Left ventricle myocardium inferior (tissue), 1 donor: ENCODE measurements at regions not wholly inside any gene's neighbourhood (a gene's known extent, or its start where the extent isn't known, plus 50 kb on each side); places are given as distances from the start of the nearest gene placed in this dataset.
A peak's percentile ranks its signal among the peaks of the same experiment; 100 is the strongest.

Source experiments
- DNase-seq: peaks from one replicate; pipeline ENCODE4 v3.0.0-alpha.2; 2020
- H3K27ac ChIP-seq: fragments of 200-600 bp; replicated peaks from 2 replicates; pipeline ENCODE4 v1.8.0; 2021
- H3K27me3 ChIP-seq: fragments of 200-600 bp; 2 replicates; pipeline ENCODE4 v1.8.0; 2021; ENCODE audit warnings: low read depth
- H3K36me3 ChIP-seq: fragments of 200-600 bp; 2 replicates; pipeline ENCODE4 v1.8.0; 2021
- H3K4me1 ChIP-seq: fragments of 200-600 bp; 2 replicates; pipeline ENCODE4 v1.8.0; 2021
- H3K4me3 ChIP-seq: fragments of 200-600 bp; 2 replicates; pipeline ENCODE4 v1.8.0; 2021; ENCODE audit warnings: mild to moderate bottlenecking, moderate library complexity
- H3K9me3 ChIP-seq: fragments of 200-600 bp; replicated peaks from 2 replicates; pipeline ENCODE4 v1.8.0; 2021
- intact Hi-C: fragments of 100-400 bp; cut with micrococcal nuclease; formaldehyde crosslinking; loops from one replicate; pipeline ENCODE4 v1.11.0; 2022
- TF ChIP-seq, protein P1 (sequence below): fragments of 200-600 bp; IDR thresholded peaks from 2 replicates; pipeline ENCODE4 v1.8.0; 2021; ENCODE audit warnings: antibody characterized with exemption, mild to moderate bottlenecking, borderline replicate concordance
- donor health status: DM: no; HTN: yes; CAD: no; lungs with severe emphysema.

DNA sequence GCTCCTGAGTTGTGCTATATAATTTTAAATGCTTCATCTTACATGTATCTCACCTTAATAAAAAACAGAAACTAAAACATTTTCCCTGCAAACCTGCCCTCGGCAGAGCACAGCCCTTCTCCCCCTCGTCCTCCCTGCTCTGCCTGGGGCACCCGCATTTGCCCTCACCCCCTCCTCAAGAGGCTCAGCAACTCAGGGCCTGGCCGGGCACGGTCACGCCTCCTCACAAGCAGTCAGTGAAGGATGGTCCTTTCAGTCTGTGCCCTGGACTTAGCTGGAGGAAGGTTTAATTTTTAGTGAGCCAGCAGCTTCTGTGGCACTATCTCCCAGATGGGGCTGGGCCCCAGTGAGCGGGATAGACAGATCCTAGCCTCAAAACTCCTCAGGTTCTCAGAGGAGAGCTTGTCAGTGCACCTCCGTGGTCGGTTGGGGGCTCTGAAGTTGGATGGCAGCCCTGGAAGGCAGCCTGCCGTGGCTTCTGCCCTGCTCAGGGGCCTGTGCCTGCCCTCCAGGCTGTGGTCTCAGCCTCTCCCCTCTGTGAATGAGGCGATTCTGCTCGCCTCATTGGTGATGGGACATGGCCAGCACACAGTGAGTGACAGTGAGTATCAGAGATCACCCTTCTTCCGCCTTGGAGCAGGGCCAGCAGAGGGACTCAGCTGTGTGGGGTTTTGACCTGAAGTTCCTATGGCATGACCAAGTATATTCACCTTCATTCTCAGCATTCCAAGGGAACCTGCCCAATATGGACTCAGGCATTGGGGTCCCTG is 56.3 kb upstream of the AFF3 start:
- H3K36me3 ChIP-seq: no peaks in the 10 kb centered on the region
- intact Hi-C loops: no loop called here
- no peak overlapping the region for H3K4me3 ChIP-seq
- H3K9me3 ChIP-seq: no peaks in the 10 kb centered on the region
- H3K27ac ChIP-seq: peak overlapping the region; percentile 86
- no peak for DNase-seq
- H3K27me3 ChIP-seq: no peaks in the 10 kb centered on the region
- H3K4me1 ChIP-seq: peaks cover 30% of the 10 kb centered on the region
- TF ChIP-seq, protein P1, sequence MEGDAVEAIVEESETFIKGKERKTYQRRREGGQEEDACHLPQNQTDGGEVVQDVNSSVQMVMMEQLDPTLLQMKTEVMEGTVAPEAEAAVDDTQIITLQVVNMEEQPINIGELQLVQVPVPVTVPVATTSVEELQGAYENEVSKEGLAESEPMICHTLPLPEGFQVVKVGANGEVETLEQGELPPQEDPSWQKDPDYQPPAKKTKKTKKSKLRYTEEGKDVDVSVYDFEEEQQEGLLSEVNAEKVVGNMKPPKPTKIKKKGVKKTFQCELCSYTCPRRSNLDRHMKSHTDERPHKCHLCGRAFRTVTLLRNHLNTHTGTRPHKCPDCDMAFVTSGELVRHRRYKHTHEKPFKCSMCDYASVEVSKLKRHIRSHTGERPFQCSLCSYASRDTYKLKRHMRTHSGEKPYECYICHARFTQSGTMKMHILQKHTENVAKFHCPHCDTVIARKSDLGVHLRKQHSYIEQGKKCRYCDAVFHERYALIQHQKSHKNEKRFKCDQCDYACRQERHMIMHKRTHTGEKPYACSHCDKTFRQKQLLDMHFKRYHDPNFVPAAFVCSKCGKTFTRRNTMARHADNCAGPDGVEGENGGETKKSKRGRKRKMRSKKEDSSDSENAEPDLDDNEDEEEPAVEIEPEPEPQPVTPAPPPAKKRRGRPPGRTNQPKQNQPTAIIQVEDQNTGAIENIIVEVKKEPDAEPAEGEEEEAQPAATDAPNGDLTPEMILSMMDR: no peak

DNA sequence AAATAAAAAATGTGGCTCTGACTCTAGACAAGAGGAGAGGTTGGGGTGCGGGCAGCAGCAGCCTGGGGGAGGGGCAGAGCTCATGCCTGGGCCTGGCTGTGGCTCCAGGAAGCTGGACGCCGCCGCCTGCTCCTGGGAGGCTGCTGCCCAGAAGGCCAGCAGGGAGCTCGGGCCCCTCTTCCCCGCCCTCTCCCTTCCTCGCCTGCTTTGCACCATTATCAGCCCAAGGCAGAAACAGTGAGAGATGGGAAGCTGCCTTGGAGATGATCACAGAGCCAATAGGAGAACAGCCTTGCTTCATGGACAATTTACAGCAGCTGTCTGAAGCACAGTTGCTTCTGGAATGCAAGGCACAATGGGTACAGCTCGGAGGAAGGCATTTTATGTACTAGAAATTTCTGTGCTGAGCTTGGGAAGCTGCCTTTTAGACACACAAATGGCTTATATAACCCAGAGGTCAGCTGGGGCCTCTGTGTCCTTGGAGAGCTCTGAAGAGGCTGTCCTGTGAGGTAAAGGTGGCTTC is 55.3 kb upstream of the AFF3 start:
- intact Hi-C loops: no loop called here
- Histone ChIP-seq H3K4me1 (peaks cover 39% of the 10 kb centered on the region), H3K4me3 (no peak overlapping the region), H3K36me3 (no peaks in the 10 kb centered on the region), H3K9me3 (no peaks in the 10 kb centered on the region), H3K27ac (peak overlapping the region; percentile 86), H3K27me3 (no peaks in the 10 kb centered on the region)
- TF ChIP-seq, protein P1: no peak
- DNase-seq: peak; percentile 75

DNA sequence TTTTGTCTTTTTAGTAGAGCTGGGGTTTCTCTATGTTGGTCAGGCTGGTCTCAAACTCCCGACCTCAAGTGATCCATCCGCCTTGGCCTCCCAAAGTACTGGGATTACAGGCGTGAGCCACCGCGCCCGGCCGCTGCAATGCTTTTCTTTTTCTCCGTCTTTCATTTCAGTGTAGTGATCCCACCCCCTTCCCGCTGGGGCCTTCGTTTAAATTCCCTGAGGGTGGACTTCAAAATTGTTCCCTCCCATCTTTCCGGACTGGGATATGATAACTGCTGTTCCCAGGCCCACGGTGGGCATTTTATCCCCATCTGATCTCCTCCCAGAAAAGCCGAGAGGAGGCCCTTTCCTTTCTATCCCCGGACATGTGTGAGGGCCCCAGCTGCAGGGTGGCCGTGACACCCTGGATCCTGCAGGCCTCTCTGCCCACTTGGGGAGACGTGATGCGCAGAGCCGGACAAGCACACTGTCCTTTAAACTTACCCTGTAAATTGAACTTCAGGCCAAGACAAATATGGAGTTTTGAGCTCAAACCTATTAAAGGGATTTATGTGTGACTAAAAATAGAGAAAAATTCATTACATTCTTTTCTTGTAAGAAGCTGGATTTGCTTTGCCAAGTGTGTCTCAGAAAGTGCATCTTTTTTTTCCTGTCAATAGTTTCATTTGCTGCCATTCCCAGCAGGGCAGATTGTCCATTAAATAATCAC is 54.5 kb upstream of the AFF3 start:
- TF ChIP-seq, protein P1: no peak
- intact Hi-C loops: no loop called here
- Histone ChIP-seq H3K4me1 (peaks cover 45% of the 10 kb centered on the region), H3K4me3 (no peak overlapping the region), H3K36me3 (no peaks in the 10 kb centered on the region), H3K27ac (peak overlapping the region; percentile 86), H3K9me3 (no peaks in the 10 kb centered on the region), H3K27me3 (no peaks in the 10 kb centered on the region)
- DNase-seq: no peak

DNA sequence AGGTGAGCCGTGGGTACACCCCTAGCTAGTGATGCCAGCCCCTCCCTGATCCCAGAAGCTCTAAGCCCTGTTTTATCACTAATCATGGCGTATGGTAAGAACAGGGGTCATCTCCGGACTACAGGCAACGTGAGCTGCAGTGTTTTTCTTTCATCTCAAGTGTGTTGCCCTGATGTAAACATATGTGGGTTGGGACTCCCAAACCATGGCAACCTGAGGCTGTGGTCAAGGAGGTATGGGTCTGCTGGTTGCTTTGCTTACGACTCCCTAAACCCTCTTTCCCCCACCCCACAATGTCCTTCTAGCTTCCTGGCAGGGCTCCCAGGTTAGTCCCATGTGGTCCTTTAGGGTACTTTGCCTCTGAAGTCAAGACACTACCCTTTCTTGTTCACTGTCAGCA is 53.6 kb upstream of the AFF3 start:
- intact Hi-C loops: no loop called here
- Histone ChIP-seq H3K27ac (no peak overlapping the region), H3K36me3 (no peaks in the 10 kb centered on the region), H3K4me1 (peaks cover 45% of the 10 kb centered on the region), H3K4me3 (no peak overlapping the region), H3K9me3 (no peaks in the 10 kb centered on the region), H3K27me3 (no peaks in the 10 kb centered on the region)
- DNase-seq: no peak
- TF ChIP-seq, protein P1: no peak

DNA sequence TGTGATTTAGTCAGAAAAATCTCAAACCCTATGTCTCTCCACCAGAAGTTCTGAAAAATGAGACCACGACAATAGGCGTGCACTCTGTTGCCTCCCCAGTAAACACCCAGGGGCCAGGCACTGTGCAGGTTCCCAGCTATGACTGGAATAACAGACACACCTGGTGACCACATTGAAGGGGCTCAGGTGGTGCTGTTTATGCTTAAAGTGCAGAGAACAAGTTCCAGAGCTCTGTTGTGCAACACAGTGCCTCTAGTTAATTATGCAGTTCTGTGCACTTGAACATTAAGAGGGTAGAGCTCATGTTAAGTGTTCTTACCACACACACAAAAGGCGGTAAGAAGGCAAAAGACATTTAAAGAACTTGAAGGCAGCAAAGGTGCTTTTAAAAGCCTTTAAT is 52.6 kb upstream of the AFF3 start:
- DNase-seq: no peak
- Histone ChIP-seq H3K36me3 (no peaks in the 10 kb centered on the region), H3K27me3 (no peaks in the 10 kb centered on the region), H3K27ac (no peak overlapping the region), H3K4me3 (no peak overlapping the region), H3K4me1 (peaks cover 45% of the 10 kb centered on the region), H3K9me3 (no peaks in the 10 kb centered on the region)
- TF ChIP-seq, protein P1: no peak
- intact Hi-C loops: no loop called here
